Stimulated activated effector memory CD8-positive, alpha-beta T cell treated with anti-CD3 and anti-CD28 coated beads, Interleukin-12 subunit alpha, Interleukin-12 subunit beta, amount 100 ng/mL, for 72 hours (primary cell): ENCODE measurements at regions not wholly inside any gene's neighbourhood (a gene's known extent, or its start where the extent isn't known, plus 50 kb on each side); places are given as distances from the start of the nearest gene placed in this dataset.

Experiments
- ATAC-seq: fragments of 150-1000 bp; cut with Tn5 transposase; 2 replicates; pipeline ENCODE4 v1.10.0; 2021
- DNase-seq, 2 donors: peaks; one replicate each; pipeline ENCODE4 v3.0.0; 2021 to 2022; ENCODE audit warnings: low spot score in 2 of 2
- H3K27ac Mint-ChIP-seq: one replicate; pipeline ENCODE4 v1.8.0; 2022; ENCODE audit warnings: mild to moderate bottlenecking, mixed read lengths
- H3K36me3 Mint-ChIP-seq: one replicate; pipeline ENCODE4 v1.8.0; 2022; ENCODE audit warnings: mild to moderate bottlenecking, mixed read lengths
- H3K4me1 Mint-ChIP-seq: one replicate; pipeline ENCODE4 v1.8.0; 2022; ENCODE audit warnings: mixed read lengths
- H3K4me3 Mint-ChIP-seq: one replicate; pipeline ENCODE4 v1.8.0; 2022; ENCODE audit warnings: mild to moderate bottlenecking, mixed read lengths
- H3K9me3 Mint-ChIP-seq: one replicate; pipeline ENCODE4 v1.8.0; 2022; ENCODE audit warnings: mixed read lengths

DNA sequence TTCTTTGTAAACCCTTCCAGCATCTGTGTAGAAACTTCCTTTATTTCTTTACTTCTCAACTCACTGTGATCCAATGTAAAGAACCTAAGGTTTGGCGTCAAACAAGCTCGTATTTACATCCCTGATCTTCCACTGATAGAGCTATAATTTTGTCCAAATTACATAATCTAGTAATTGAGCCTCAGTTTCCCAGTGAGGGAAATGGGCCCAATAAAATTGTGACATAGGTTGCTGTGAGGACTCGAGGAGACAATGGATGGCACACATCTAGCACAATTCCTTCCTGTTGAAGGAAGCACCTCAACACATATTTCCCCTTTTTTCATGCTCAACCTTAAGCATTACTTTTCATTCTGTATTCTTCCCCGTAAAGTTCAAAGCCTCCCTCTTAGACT, 193.3 kb upstream of the BMPER start:
- H3K9me3 Mint-ChIP-seq = peaks cover 4% of the 10 kb centered on the region
- no peak overlapping the region for H3K27ac Mint-ChIP-seq
- no peak for DNase-seq
- no peak overlapping the region for H3K4me3 Mint-ChIP-seq
- ATAC-seq = no peak
- H3K4me1 Mint-ChIP-seq = peaks cover 7% of the 10 kb centered on the region
- no peaks in the 10 kb centered on the region for H3K36me3 Mint-ChIP-seq

DNA sequence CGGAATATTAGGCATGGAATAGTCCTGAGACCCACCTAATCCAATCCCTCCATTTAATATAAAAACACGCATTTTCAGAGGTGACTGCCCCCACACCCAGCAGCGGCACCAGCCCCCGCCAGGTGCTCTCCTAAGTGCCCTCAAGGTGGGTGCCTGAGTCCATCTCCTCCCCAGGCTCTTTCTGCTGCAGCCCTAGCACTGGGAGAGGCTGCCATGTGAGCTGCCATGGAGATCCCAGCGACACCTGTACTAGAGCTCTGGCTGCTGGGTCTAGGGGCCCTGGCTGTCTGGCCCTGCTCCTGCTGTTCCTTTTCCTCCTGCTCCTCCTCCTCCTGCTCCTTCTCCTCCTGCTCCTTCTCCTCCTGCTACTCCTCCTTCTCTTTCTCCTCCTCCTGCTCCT, 191.1 kb upstream of the BMPER start:
- DNase-seq = no peak
- Mint-ChIP-seq H3K36me3 (no peaks in the 10 kb centered on the region), H3K4me1 (peaks cover 8% of the 10 kb centered on the region), H3K27ac (no peak overlapping the region), H3K4me3 (no peak overlapping the region), H3K9me3 (peaks cover 4% of the 10 kb centered on the region)
- ATAC-seq = no peak

DNA sequence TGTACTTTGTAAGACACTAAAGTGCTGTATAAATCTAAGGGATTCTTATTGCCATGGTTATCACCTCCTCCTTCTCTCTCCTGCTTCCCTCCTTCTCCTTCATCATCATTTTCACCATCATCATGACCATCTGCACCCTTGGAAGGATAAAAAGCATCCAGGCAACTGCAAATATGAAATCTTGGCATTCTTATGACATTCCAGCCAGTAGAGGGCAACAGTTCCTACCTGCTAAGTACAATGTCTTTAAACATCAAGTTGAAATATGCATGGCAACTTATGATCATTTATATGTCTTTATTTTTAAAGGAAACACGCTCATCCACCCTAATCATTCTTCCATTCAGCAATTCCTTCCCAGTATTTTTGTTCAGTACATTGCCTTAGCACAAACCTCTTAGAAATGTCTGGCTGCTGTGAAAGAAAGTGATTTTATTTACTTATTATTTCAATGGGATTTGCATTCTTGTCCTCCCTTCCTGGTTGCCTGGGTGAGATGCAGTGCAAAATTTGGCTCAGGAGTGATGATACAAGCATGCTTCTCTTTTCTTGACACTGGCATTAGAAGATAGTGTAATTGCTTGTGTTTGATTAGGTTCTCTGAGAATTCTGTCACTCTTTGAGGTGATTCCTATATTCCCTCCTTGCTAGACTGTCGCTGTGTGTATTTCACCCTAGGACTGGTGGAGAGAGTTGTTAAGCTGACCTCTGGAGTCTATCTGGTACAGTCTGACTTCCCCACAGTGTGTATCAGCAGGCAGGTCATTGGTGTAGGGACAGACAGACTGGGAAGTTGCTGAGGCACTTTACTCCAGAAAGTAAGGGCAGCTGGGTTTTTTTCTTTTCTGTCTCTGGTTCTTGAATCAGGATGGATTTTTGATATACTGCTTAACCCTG, 188.5 kb upstream of the BMPER start:
- ATAC-seq (no peak), DNase-seq (no peak)
- no peak overlapping the region for H3K4me3 Mint-ChIP-seq
- no peaks in the 10 kb centered on the region for H3K36me3 Mint-ChIP-seq
- peaks cover 4% of the 10 kb centered on the region for H3K9me3 Mint-ChIP-seq
- H3K27ac Mint-ChIP-seq = no peak overlapping the region
- peaks cover 8% of the 10 kb centered on the region for H3K4me1 Mint-ChIP-seq

- Mint-ChIP-seq H3K4me1 (peaks cover 8% of the 10 kb centered on the region), H3K27ac (no peak overlapping the region), H3K9me3 (peaks cover 4% of the 10 kb centered on the region), H3K4me3 (no peak overlapping the region), H3K36me3 (no peaks in the 10 kb centered on the region)
- no peak for ATAC-seq
- no peak for DNase-seq
Measured at GRCh38 chr7:33719059-33719581, 186.2 kb upstream of the BMPER start.

- ATAC-seq (no peak), DNase-seq (no peak)
- Mint-ChIP-seq H3K27ac (no peak overlapping the region), H3K9me3 (peaks cover 1% of the 10 kb centered on the region), H3K4me1 (peaks cover 8% of the 10 kb centered on the region), H3K4me3 (no peak overlapping the region), H3K36me3 (no peaks in the 10 kb centered on the region)
Measured at GRCh38 chr7:33720139-33720538, 185.2 kb upstream of the BMPER start.

- no peaks in the 10 kb centered on the region for H3K9me3 Mint-ChIP-seq
- ATAC-seq (no peak), DNase-seq (no peak)
- no peaks in the 10 kb centered on the region for H3K36me3 Mint-ChIP-seq
- H3K4me3 Mint-ChIP-seq = no peak overlapping the region
- H3K4me1 Mint-ChIP-seq = peaks cover 8% of the 10 kb centered on the region
- no peak overlapping the region for H3K27ac Mint-ChIP-seq
Measured at GRCh38 chr7:33720870-33721269, 184.5 kb upstream of the BMPER start.

DNA sequence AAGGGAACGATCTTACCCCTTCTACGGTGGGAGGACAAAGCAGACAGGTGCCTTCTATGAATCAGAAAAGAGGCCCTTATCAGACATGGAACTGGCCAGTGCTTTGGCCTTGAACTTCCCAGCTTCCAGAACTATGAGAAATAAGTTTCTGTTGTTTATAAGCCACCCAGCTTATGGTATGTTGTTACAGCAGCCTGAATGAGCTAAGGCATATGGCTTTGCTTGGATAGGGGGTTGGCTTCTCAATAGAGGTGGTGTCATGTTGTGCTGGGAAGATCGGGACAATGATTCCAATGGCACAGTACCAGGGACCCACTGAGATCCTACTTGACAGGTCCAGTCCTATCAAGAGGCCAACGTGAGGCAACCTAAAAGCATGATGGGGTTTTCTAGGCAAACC, 183.4 kb upstream of the BMPER start:
- Mint-ChIP-seq H3K36me3 (no peaks in the 10 kb centered on the region), H3K4me3 (no peak overlapping the region), H3K4me1 (peaks cover 2% of the 10 kb centered on the region), H3K9me3 (no peaks in the 10 kb centered on the region), H3K27ac (no peak overlapping the region)
- ATAC-seq (no peak), DNase-seq (no peak)

GRCh38 chr7:33722383-33723101, 182.8 kb upstream of the BMPER start:
- Mint-ChIP-seq H3K36me3 (no peaks in the 10 kb centered on the region), H3K4me1 (no peaks in the 10 kb centered on the region), H3K9me3 (no peaks in the 10 kb centered on the region), H3K4me3 (no peak overlapping the region), H3K27ac (no peak overlapping the region)
- DNase-seq (no peak), ATAC-seq (no peak)

- H3K36me3 Mint-ChIP-seq = no peaks in the 10 kb centered on the region
- no peaks in the 10 kb centered on the region for H3K4me1 Mint-ChIP-seq
- ATAC-seq = no peak
- DNase-seq = no peak
- H3K27ac Mint-ChIP-seq = no peak overlapping the region
- H3K4me3 Mint-ChIP-seq = no peak overlapping the region
- H3K9me3 Mint-ChIP-seq = no peaks in the 10 kb centered on the region
Measured at GRCh38 chr7:33724201-33724600, 181.1 kb upstream of the BMPER start.

DNA sequence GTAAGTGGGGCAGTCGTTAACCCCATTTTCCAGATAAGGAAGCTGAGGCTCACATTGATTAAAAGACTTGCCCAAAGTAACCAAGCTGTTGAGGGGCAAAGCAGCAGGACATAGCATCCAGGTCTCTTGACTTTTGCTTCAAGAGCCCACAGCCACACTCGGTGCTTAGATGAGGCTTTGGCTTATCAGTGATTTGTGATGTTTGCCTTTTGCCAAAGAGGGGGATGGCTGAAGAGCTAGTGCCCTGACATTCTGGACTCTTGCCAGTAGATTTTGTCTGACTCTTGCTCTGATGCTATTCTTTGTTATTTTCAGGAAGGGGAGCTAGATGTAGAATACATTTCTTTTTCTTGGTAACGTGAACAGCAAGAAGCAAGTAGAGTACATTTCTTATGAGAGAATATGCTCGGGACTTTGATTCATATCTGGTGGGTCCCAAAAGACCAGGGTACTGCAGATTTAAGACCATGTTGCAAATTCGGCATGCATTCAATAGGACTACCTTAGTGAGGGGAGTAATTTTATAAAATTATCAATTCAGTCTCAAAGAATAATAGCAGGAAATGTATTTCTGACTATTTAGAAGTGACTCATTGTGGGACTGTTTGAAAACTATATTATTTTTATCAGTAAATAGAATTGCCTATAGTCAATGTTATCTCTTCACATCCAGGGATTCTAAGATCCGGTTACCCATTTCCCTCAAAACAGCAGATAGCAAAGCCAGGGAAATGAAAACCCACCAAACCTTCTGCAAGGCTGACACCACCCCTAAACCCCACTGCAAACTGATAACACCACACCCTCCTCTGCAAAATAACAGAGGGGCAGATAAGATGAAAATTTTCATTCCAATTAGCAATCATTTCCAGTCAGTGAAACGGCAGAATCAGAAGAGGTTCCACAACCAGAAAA, 180.0 kb upstream of the BMPER start:
- ATAC-seq = no peak
- Mint-ChIP-seq H3K4me1 (no peaks in the 10 kb centered on the region), H3K9me3 (peaks cover 3% of the 10 kb centered on the region), H3K27ac (no peak overlapping the region), H3K36me3 (no peaks in the 10 kb centered on the region), H3K4me3 (no peak overlapping the region)
- DNase-seq = no peak

DNA sequence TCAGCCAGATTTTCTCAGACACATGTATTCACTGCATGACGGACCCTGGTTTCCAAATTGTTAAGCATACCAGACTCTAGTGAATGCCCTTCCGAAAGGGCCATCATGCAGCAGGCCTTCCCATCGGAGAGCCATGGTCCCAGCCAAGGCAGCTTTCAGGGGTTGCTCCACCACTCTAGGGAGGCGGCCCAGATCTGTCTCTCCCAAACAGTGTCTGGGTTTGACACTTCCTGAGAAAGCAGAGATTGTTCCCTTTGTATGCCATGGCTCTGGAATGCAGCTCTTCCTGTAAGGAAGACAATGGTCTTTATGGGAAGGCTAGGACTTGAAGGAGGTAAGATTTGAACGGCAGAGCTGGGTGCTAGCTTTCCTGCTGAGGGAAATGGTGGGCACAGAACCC, 178.8 kb upstream of the BMPER start:
- no peak for ATAC-seq
- H3K4me3 Mint-ChIP-seq = no peak overlapping the region
- H3K4me1 Mint-ChIP-seq = no peaks in the 10 kb centered on the region
- H3K9me3 Mint-ChIP-seq = peaks cover 3% of the 10 kb centered on the region
- DNase-seq = no peak
- H3K36me3 Mint-ChIP-seq = no peaks in the 10 kb centered on the region
- H3K27ac Mint-ChIP-seq = no peak overlapping the region

DNA sequence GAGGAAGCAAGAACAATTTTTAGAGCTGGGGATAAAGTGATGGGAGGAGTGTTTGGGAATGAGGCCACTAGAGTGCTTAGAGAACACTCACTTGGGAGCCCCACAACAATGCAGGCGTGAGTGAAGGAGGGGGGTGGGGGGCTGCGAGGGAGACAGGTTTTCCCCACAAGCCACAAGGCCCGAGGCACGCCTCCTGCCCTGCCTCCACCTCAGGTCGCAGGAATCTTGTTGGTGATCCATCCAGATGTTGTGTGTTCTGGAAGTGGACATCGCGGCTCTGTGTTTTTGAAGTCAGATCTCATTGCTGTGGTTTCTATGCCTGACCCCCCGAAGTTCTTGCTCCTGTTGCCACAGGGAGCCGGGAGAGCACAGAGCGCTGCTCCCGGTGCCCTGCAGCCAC, 178.0 kb upstream of the BMPER start:
- ATAC-seq (no peak), DNase-seq (no peak)

GRCh38 chr7:33728873-33729551, 176.3 kb upstream of the BMPER start:
- Mint-ChIP-seq H3K4me1 (no peaks in the 10 kb centered on the region), H3K27ac (no peak overlapping the region), H3K36me3 (no peaks in the 10 kb centered on the region), H3K4me3 (no peak overlapping the region), H3K9me3 (peaks cover 3% of the 10 kb centered on the region)
- DNase-seq (no peak), ATAC-seq (no peak)

More for the DNA sequence above, 178.0 kb upstream of the BMPER start:
- Mint-ChIP-seq H3K9me3 (peaks cover 3% of the 10 kb centered on the region), H3K4me1 (no peaks in the 10 kb centered on the region), H3K27ac (no peak overlapping the region), H3K36me3 (no peaks in the 10 kb centered on the region), H3K4me3 (no peak overlapping the region)

DNA sequence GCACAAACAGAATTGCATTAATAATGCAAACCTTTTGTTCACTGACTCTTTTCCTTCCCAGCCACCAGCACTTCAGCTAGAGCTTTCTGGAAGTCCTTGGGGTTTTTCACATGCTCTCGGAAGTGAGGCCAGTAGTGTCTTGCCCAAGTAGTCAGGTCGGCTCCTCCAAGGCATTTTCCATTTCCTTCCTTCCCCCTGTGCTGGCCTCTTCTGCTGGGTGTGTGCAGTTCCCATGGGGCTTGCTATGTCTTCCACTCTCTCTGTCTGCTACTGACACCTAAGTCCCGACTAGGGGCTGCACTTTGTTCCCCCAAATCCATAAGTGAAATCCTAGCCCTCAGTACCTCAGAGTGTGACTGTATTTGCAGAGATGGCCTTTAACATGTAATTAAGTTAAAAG, 175.6 kb upstream of the BMPER start:
- Mint-ChIP-seq H3K27ac (no peak overlapping the region), H3K4me3 (no peak overlapping the region), H3K4me1 (no peaks in the 10 kb centered on the region), H3K36me3 (no peaks in the 10 kb centered on the region), H3K9me3 (peaks cover 3% of the 10 kb centered on the region)
- DNase-seq (no peak), ATAC-seq (no peak)

DNA sequence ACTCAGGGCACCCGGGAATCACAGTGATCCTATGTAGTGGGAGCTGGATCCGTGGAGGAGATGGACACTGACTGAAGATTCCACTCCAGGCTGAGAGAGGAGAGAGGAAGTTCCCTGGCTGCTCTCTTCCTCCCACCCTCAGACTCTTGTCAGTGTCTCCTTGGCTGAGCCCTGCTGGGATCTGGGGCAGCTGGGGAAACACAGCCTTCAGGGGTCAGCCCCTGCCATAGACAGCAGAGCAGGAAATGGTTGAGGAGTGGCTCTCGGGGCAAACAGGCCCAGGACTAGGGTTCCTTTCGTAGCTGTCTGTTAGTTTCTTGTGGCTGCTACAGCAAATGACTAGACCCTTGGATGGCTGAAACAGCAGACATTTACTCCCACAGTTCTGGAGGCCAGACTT, 174.4 kb upstream of the BMPER start:
- Mint-ChIP-seq H3K9me3 (peaks cover 3% of the 10 kb centered on the region), H3K4me3 (no peak overlapping the region), H3K36me3 (no peaks in the 10 kb centered on the region), H3K27ac (no peak overlapping the region), H3K4me1 (no peaks in the 10 kb centered on the region)
- ATAC-seq = no peak
- no peak for DNase-seq
